NOMO-1 (cell line): ENCODE measurements at regions not wholly inside any gene's neighbourhood (a gene's known extent, or its start where the extent isn't known, plus 50 kb on each side); places are given as distances from the start of the nearest gene placed in this dataset.
A peak's percentile ranks its signal among the peaks of the same experiment; 100 is the strongest.

ENCODE experiments used
- DNase-seq, 2 experiments: peaks; one replicate each; lab custom pipeline; 2025; ENCODE audit not compliant: unreplicated experiment in 2 of 2; lab: John Stamatoyannopoulos, UW

DNA sequence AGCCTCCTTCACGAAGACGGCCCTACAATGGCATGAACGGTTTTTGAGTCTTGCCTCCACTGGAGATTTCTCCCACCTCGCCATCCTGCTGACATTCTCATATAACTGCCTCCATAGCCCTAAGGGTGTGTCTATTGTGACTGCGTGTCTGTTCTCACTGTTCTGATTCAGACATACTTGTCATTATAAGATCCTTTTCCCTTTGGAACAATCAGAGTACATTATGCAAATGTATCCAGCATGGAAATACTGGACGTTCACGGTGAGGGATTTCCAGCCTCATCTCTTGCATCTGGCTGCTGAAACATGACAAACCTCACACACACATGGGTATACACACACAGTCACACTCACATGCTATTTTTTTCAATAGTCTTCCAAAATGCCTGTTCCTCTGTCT is 402.1 kb downstream of the DIRAS2 start:
- no peak for DNase-seq

DNA sequence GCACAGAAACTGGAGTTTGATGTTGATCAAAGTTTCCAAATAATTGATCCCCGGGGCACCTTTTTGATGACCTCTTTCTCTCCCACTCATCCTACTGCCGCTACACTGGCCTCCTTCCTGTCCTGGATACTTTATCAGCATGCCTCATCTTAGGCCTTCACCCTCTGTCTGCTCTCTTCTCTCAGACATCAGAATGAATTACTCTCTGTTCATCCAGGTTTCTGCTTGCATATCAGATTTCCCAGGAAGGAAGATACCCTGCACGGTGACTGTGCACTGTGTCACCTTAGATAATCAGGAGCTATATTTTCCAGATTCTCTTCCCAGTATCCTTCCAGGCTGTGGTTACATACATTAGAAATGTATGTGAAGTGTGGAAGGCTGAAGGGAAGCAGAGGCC is 397.0 kb downstream of the DIRAS2 start:
- no peak for DNase-seq

DNA sequence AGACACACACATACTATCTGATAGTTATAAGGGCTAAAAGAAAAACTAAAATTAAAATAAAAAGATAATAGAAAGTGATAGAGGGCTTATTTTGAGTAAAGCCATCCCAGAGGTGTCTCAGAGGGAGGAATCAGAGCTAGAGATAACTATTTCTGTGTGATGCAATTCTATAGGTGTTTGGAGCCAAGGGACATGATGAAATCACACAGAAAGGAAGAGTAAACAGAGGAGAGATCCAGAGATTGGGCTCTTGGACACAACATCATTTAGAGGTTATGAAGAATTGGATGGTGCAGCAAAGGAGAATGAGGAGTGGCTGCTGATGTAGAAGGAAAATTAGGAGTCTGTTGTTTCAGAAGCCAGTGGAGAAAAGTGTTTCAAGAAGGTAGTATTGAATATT is 393.5 kb downstream of the DIRAS2 start:
- no peak for DNase-seq

DNA sequence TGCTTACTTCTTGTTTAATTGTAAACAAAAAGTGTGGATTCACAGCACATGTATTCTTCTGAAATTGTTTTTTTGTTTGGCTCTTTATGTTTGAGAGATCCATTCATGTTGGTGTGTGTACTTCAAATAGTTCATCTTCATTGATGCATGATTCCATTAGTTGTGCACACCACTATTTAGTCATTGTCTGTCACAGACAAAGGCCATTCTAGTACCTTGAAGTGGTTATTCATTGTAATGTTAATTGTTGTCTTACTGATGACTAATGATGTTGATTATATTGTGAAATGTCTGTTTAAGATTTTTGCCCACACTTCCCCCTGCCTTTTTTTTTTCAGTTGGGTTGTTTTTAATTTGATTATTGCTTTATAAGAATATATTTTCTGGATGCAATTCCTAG is 391.3 kb downstream of the DIRAS2 start:
- DNase-seq, result no peak

DNA sequence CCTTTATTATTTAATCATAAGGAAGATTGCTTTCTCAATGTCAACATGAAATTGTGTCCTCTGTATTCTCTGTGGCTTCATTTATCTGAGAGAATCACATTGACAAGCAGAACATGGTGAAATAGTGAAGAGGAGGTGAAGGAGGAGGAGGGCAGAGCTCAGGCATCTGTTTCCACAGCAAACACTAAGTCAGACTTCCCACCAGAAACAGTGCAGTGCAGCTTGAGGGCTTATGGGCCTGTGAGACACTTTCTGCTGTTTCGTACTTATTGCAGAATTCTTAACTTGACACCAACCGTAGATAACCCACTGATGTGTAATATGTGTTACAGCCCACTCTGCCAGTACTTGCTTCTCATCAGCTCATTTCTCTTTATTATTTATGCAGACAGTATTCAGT is 386.3 kb downstream of the DIRAS2 start:
- peak in 1 of 2 experiments; percentile 1 for DNase-seq

DNA sequence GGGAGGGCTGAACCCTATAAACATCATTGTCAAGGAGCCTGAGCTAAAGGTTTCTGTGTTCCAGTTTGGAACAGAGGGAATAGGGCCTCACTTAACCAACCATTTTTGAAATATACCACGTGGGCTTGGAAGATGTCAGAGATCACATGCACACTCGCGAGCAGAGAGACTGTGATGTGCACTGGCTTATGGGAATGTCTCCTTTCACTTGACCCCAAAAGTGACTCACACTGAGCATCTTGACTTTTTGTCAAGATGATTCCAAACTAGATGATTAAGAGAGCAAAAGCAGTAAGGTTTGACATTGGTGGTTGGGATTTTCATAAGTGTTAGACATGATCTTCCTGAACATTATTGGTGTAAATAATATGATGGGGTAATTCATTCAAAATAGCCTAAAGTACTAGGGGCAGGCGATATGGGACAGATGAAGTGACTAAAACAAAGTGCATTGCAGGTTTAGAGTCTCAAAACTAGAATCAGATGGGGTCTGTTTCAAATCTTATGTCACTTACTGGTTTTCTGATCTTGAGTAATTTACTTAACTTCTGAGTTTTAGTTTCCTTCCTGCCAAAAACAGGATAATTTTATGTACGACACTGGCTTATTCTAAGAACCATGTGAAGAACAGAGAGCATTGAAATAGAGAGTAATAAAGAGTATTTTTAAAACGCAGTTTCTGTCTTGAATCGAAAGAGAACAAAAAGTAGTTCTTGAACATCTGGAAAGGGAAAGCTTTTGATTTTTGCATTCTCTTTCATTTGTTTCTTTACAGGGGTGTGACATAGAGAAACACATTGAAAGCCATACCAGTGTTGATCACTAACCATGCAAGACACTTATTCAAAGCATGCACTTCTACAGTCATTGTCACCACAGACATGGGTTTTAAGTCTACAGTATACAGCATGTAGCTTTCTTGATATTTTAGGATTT is 383.0 kb downstream of the DIRAS2 start:
- DNase-seq, result no peak

DNA sequence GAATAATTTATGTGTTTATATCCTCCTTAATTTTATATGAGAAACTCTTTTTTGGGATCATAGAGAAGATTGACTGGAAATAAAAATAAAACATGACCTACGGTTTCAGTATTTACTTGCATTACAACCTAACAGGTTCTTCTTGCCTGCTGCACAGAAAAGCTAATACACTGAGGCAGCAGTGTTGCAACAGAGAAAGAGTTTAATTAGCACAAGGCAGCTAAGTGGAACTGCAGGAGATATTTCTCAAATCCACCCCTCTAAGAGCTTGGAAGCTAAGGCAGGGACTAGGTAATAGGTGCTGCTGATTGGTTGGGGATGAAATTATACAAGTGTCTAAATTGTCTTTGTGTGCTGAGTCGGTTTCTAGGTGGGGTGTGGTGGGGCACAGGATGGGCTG is 380.9 kb downstream of the DIRAS2 start:
- DNase-seq, result no peak

DNA sequence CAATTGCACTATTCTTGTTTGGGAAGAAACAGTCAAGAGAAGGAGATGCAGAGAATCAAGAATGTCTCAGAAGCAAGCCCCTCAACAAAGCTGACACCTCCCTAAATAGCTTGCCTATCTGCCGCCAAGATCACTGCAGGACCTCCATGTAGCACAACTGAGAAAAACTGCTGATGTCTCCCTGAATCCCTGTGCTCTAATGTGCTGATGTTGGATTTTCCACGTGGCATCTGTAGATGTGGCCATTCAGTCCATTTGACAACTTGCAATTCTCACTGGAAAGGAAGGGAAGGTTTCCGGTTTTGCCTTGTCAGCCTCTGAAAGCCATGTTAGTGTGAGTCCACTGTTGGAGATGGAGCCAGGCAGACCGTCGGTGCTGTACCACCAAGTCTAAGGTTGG is 374.0 kb downstream of the DIRAS2 start:
- DNase-seq, result no peak

DNA sequence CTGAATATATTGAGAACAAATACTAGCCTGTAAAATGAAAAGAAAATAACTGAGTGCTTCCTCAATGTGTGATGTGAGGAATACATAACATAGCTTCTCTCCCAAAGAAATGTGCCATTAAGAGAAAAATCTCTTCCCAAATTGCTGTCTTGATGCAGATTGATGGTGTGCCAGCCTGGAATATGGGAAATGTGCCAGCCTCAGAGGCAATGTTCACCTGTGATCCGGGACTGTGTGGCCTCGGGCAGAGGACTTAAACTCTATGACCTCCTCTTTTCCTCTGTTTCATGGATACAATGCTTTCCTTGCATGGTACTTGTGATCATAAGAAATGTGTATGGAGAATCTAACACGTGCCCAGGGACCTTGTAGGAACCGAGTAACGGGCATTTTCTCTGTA is 370.9 kb downstream of the DIRAS2 start:
- DNase-seq, result no peak

DNA sequence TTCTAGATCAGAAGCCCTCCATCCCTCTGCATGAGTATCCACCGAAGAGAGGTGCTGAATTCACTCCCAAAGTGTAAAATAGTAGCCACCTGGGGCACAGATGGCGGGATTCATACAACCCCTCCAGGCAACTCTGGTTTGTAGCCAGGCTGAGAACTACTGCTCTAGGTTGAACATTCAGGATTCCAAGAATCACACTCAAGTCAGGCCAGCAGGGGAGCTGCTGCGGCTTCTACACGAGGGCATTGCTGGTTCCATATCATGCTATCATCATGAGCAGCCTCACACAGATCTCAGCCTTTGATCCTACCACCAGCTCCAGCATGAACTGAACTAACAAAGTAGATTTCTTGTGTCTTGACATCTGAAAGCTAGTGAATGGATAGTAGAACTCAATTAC is 367.9 kb downstream of the DIRAS2 start:
- DNase-seq, result no peak

DNA sequence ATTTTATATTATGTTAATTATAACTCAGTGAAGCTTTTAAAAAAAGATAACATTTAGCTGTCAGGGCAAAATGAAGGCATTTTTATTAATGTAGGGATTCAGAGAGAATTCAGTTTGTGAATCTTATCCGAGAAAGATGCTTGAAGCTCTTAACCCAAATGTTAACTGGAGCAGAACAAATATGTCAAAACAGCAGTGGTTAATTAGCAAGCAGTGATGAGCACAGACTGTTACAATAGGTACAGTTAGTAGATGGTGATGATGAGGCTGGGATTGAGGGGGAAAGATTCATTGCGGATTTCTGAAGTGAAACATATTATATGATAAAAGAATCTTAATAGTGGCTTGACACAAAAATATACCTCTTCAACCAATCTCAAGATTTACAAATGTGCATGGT is 356.7 kb downstream of the DIRAS2 start:
- DNase-seq, result no peak

DNA sequence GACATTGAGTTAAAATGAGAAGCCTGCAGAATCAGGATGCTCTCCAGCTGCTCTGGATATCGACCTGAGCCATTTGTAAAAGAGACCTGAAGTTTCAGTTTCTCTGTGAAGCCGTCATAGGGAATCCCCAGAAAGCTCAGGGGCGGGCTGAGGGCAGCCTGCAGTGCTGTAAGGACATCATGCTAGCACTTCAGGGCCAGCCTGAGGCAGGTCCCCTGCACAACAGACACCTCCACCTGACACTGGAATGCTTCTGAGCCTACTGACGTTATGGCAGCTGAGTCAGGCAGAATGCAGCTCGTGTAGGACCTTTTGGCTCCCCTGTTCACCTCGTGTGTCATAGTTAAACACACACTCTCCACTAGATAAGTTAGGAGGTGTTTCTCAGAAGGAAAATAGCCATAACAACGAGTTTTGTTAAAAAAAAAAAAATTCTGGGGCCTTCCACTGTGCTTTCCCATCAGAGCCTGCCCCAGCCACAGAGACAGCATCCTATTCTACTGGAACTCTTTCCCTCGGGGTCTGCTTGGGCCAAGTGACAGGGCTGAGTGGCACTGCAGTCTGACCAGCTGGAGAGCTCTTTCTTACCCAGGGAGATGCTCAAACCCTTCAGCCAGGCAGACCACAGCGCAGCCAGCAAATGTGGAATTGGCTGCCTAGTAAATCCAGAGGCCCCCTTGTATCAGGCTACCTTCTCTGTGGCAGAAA is 354.9 kb downstream of the DIRAS2 start:
- DNase-seq, result no peak

DNA sequence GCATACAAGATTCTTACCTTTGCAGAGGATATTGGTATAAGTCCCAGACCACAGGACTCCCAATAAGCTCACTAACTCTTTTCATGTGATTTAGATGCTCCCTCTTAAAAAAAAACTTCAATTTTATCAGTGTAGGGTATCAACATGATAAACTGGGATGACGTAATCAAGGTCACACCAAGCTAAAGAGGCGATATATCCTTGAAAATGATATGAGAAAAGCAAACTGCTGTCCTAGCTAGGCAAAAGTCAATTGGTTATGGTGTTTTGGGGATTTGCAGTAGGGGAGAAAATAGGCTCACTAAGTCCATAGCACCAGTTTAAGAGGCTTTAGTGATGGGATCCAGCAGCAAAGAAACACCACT is 354.4 kb downstream of the DIRAS2 start:
- DNase-seq, result no peak

DNA sequence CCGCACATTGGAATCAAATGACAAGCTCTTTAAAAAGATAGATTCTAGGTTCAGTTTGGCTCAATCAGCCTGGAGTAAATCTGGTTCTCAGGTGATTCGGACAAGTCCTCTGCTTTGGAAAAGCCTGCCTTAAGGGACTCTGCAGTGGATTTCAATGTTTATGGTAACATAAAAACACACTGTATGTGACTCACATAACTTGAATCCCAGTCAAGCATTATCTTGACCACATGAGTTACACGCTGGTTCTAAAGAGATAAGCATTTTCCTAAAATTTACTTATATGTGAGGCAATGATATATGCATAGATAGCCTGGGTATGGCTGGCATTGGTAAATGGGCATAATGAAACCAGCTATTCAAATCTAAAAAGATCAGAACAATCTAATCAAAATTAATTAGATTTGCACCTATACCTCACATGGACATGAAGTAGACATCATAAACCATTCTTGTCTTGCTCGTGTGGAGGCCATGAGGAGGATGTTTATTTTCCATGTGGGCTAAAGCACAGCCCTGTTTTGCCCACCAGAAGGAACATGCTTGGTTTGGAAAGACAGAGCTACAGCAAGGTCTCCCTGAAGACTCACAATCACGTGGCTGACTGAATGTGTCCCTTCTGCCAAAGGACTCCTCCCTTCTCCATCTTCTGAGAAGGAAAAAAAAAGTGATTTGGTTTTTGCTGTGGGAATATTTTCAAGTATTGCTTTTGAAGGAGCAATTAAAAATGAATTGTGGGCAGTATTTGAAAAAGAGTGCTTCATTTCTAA is 351.7 kb downstream of the DIRAS2 start:
- no peak for DNase-seq

DNA sequence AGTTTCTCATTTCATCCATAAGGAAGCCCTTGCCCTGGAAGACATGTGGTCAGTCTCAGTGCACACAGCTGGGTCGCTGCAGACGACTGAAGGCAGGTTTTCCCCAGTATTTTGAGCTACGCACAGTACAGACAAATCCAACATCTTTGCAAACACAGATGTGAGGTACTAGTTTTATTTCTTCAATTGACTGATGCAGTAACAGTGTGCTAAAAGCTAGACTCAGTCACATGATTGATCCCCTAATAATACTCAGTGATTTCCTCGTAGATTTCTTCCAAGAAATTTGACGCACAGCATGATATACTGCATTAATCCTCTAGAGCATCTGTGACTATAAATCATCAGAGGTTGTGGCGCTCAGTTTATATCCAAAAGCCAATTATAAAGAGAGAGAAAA is 346.1 kb downstream of the DIRAS2 start:
- DNase-seq, result no peak

DNA sequence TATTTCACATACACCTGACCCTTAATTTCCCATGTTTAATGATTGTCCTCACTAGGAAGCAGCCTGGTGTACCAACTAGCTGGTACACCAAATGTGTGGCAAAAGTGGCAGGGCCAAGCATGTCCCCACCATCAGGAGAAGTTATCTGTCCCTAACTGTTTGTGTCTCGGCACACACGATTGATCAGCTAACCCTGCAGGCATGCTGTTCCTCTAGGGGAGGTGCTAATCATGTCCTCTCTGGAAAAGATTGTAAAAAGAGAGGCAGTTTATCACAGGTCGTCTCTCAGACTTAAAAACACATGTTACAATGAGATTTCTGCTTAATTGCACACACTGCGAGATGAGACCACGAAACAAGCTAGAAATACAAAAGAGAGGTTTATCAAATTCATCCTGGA is 342.7 kb downstream of the DIRAS2 start:
- no peak for DNase-seq

DNA sequence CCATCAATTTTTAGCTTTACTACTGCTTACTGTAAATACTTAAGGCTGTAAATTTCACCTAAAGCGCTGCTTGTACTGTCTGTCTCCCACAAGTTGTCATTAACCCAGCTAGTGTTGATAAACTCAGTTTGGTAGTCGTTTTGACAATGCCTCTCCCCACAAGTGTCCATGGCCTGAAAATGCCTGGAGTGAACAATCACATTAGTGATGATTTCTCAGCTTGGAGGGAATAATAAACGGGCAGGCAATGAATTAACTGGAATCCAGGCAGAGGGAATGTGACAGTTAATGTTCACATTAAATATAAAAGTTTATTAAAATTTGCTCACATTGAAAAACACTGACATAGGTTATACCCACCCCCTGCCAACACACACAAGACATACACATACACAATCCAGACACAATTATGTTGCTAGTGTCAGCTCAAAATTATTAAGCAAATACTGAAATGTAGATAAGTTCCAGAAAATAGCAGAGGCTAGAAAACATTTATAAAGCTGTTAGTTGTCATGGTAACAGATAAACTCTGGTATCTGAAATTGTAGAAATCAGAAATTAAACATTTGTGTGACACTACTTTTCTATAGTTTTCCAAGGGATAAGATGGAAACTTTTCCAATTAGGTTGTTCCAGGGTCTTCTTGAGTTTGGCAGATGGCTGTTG is 341.9 kb downstream of the DIRAS2 start:
- DNase-seq, result no peak

DNA sequence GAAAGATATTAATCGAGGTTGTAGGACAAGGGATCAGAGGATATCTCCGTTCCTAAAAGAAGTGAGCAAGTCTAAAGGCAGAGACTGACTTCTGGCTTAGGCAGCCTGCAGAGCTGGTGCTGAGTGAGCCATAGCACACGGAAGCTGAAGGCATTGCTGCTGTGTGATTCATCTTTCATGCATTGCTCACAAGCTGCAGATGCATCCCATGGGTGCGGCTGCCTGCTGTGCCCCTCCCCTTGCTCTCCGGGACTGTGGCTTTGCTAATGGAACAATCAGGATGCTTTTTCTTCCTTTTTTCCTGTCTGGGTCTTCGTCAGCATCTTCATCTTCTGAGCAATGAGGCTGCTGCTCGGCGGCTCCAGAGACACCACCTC is 341.4 kb downstream of the DIRAS2 start:
- no peak for DNase-seq

DNA sequence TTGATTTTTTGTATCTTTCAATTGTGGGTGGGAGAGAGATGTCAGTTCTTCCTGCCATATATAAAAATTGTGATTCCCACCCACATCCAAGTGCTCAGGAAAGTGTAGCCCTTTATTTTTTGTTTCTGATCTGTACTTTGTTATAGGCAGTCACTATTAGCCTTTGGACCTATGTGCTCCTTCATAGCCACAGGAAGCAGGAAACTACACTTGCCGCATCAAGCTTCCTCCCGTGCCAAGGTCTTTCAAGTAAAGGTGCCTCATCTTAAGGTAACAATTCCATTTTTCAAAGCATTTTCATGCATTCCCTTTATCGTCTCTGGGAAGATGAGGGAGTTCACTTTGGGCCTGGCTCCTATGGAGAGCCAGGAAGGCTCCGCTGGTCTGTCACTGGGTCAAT is 339.0 kb downstream of the DIRAS2 start:
- DNase-seq, result no peak

DNA sequence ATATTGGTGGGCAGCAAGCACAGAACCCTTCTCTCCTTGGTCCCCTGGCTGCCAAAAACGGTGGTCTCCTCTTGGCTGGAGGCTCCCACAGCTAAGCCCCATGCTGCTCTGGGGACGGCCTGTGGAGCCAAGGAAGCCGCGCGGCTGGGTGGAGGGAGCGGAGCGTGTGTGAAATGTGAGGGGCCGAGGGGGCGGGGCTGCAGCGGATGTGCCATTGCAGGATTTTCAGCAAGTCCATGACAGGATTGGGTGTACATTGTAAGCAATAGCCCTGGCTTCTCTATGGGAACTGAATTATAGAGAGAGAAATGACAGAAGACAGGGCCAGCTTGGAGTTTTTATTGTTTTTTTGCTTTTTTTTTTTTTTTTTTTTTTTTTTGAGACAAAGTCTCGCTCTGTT is 336.5 kb downstream of the DIRAS2 start:
- no peak for DNase-seq
